GM06990 (cell line): ENCODE measurements at regions not wholly inside any gene's neighbourhood (a gene's known extent, or its start where the extent isn't known, plus 50 kb on each side); places are given as distances from the start of the nearest gene placed in this dataset.

ENCODE experiments used
- DNase-seq: peaks from one replicate; pipeline ENCODE4 v3.0.0-alpha.2; 2011; ENCODE audit not compliant: insufficient read length; ENCODE audit errors: extremely low read depth
- H3K27me3 ChIP-seq: replicated peaks from 2 replicates; pipeline ENCODE4 v1.6.0; 2011; ENCODE audit warnings: low read length; ENCODE audit not compliant: control insufficient read depth, insufficient read depth
- H3K36me3 ChIP-seq: 2 replicates; pipeline ENCODE4 v1.5.1; 2011; ENCODE audit warnings: low read length; ENCODE audit not compliant: control insufficient read depth, insufficient read depth
- H3K4me3 ChIP-seq: replicated peaks from 2 replicates; pipeline ENCODE4 v1.5.1; 2011; ENCODE audit warnings: low read depth, mild to moderate bottlenecking, control low read depth, low read length
- CTCF ChIP-seq: IDR thresholded peaks from 2 replicates; pipeline ENCODE4 v1.5.1; 2011; ENCODE audit warnings: low read length, control low read depth, mild to moderate bottlenecking, inconsistent platforms; ENCODE audit not compliant: insufficient read depth, poor library complexity, severe bottlenecking

- no peak for DNase-seq
- no peak overlapping the region for H3K4me3 ChIP-seq
- TF ChIP-seq CTCF: no peak
- H3K27me3 ChIP-seq: no peaks in the 10 kb centered on the region
- no peaks in the 10 kb centered on the region for H3K36me3 ChIP-seq
These were observed 119.4 kb upstream of the HS6ST1 start for GRCh38 chr2:128438091-128438490.

GRCh38 chr2:128438586-128438985, 119.9 kb upstream of the HS6ST1 start:
- no peaks in the 10 kb centered on the region for H3K36me3 ChIP-seq
- no peak for DNase-seq

GRCh38 chr2:128439031-128439790, 120.5 kb upstream of the HS6ST1 start:
- Histone ChIP-seq H3K36me3 (no peaks in the 10 kb centered on the region), H3K4me3 (no peak overlapping the region), H3K27me3 (no peaks in the 10 kb centered on the region)
- DNase-seq: no peak
- TF ChIP-seq CTCF: no peak

More at GRCh38 chr2:128438586-128438985, 119.9 kb upstream of the HS6ST1 start:
- Histone ChIP-seq H3K4me3 (no peak overlapping the region), H3K27me3 (no peaks in the 10 kb centered on the region)
- no peak for TF ChIP-seq CTCF

GRCh38 chr2:128439791-128440665, 121.4 kb upstream of the HS6ST1 start:
- Histone ChIP-seq H3K36me3 (no peaks in the 10 kb centered on the region), H3K4me3 (no peak overlapping the region), H3K27me3 (no peaks in the 10 kb centered on the region; the same call in 1 of the 2 replicates)
- no peak for DNase-seq
- no peak for TF ChIP-seq CTCF

- no peak overlapping the region for H3K4me3 ChIP-seq
- no peak for TF ChIP-seq CTCF
- no peaks in the 10 kb centered on the region; the same call in 1 of the 2 replicates for H3K27me3 ChIP-seq
- no peak for DNase-seq
- no peaks in the 10 kb centered on the region for H3K36me3 ChIP-seq
These were observed 122.1 kb upstream of the HS6ST1 start for GRCh38 chr2:128440666-128441340.
